GM12878 (cell line): ENCODE measurements at regions not wholly inside any gene's neighbourhood (a gene's known extent, or its start where the extent isn't known, plus 50 kb on each side); places are given as distances from the start of the nearest gene placed in this dataset.

Experiments used
- ATAC-seq: fragments of 200-7000 bp; cut with Tn5 transposase; 3 replicates; pipeline ENCODE4 v1.9.1; 2020; ENCODE audit warnings: mild to moderate bottlenecking, moderate library complexity
- BruUV-seq: library from RNA; stranded (reverse); fragments of 400-500 nt; replicated peaks from 2 replicates; lab custom pipeline; 2021; lab: Mats Ljungman, UMichigan
- CTCF ChIA-PET: fragments of 300-600 bp; sonication (Branson Sonifier 250); formaldehyde crosslinking; extraction: SDS; loops from one replicate; lab custom pipeline; 2021; ENCODE audit warnings: inconsistent platforms; lab: Yijun Ruan, JAX
- POLR2A ChIA-PET: fragments of 350-600 bp; formaldehyde crosslinking; extraction: SDS; loops from one replicate; lab custom pipeline; 2021; ENCODE audit warnings: inconsistent platforms; lab: Charles Lee
- RAD21 ChIA-PET: fragments of 300-600 bp; sonication (Branson Sonifier 250); formaldehyde crosslinking; loops from one replicate; lab custom pipeline; 2023; ENCODE audit warnings: antibody characterized with exemption; ENCODE audit not compliant: unreplicated experiment; lab: Charles Lee
- SMC1A ChIA-PET: fragments of 300-600 bp; sonication (Branson Sonifier 250); formaldehyde crosslinking; loops from one replicate; lab custom pipeline; 2023; ENCODE audit not compliant: unreplicated experiment, uncharacterized antibody; lab: Charles Lee
- DNase-seq: peaks from one replicate; pipeline ENCODE4 v3.0.0-alpha.2; 2011; ENCODE audit warnings: low read depth, low spot score
- FAIRE-seq: peaks from 3 replicates; lab custom pipeline; 2011; peaks lifted over from hg19 to GRCh38; lab: Jason Lieb, UNC
- H2AFZ ChIP-seq: 2 replicates; pipeline ENCODE4 v1.6.0; 2011; ENCODE audit warnings: low read depth, low read length, control low read depth; ENCODE audit not compliant: control insufficient read depth
- H3K27ac ChIP-seq: 2 replicates; pipeline ENCODE4 v1.5.1; 2011; ENCODE audit warnings: control low read depth; ENCODE audit not compliant: control insufficient read depth, insufficient read depth
- H3K27me3 ChIP-seq, 2 experiments: replicated peaks in 1 of 2; 2 replicates each; pipeline versions ENCODE4 v1.6.0 to v1.6.1; 2011; ENCODE audit warnings: low read length in 1 of 2; ENCODE audit not compliant: control insufficient read depth in 2 of 2, insufficient read depth in 2 of 2
- H3K36me3 ChIP-seq, 2 experiments: 2 replicates each; pipeline ENCODE4 v1.5.1; 2011; ENCODE audit warnings: low read length in 1 of 2; ENCODE audit not compliant: control insufficient read depth in 2 of 2, insufficient read depth in 2 of 2
- H3K4me1 ChIP-seq: 2 replicates; pipeline ENCODE4 v1.6.1; 2011; ENCODE audit warnings: mild to moderate bottlenecking, low read length, moderate library complexity, mixed read lengths; ENCODE audit not compliant: control insufficient read depth, insufficient read depth
- H3K4me2 ChIP-seq: 2 replicates; pipeline ENCODE4 v1.6.0; 2011; ENCODE audit warnings: control low read depth; ENCODE audit not compliant: control insufficient read depth, insufficient read depth
- H3K4me3 ChIP-seq: fragments of 200-600 bp; sonication (generic); 2 replicates; pipeline ENCODE4 v1.5.1; 2016
- H3K79me2 ChIP-seq: 2 replicates; pipeline ENCODE4 v1.6.0; 2011; ENCODE audit warnings: low read length; ENCODE audit not compliant: control insufficient read depth, insufficient read depth
- H3K9ac ChIP-seq: 2 replicates; pipeline ENCODE4 v1.8.0; 2011; ENCODE audit warnings: low read length, control low read depth, mixed read lengths; ENCODE audit not compliant: control insufficient read depth, insufficient read depth
- H3K9me3 ChIP-seq: replicated peaks from 3 replicates; pipeline ENCODE4 v1.5.1; 2011; ENCODE audit warnings: mild to moderate bottlenecking, low read length; ENCODE audit not compliant: control insufficient read depth, insufficient read depth
- H4K20me1 ChIP-seq: 2 replicates; pipeline ENCODE4 v1.6.0; 2011; ENCODE audit not compliant: control insufficient read depth, insufficient read depth
- BACH1 ChIP-seq: fragments of 450-650 bp; IDR thresholded peaks from 2 replicates; pipeline ENCODE4 v1.6.1; 2017; ENCODE audit warnings: mild to moderate bottlenecking, borderline replicate concordance
- BMI1 ChIP-seq: fragments of 450-650 bp; IDR thresholded peaks from 2 replicates; pipeline ENCODE4 v1.6.1; 2016; ENCODE audit warnings: mild to moderate bottlenecking, moderate library complexity, borderline replicate concordance
- EGR1 ChIP-seq, 2 experiments: IDR thresholded peaks; 1 replicate in 1 of 2; 2 replicates in 1 of 2; pipeline ENCODE4 v1.6.1; 2011 to 2012; ENCODE audit warnings: low read depth in 2 of 2, low read length in 2 of 2, borderline replicate concordance in 1 of 2, mild to moderate bottlenecking in 1 of 2, moderate library complexity in 1 of 2
- KLF5 ChIP-seq: fragments of 450-650 bp; IDR thresholded peaks from 2 replicates; pipeline ENCODE4 v1.6.1; 2014; ENCODE audit warnings: mild to moderate bottlenecking; ENCODE audit not compliant: partially characterized antibody
- MYC ChIP-seq: IDR thresholded peaks from 2 replicates; pipeline ENCODE4 v1.6.1; 2011; ENCODE audit warnings: mild to moderate bottlenecking, low read length, moderate library complexity, inconsistent platforms; ENCODE audit not compliant: insufficient read depth, insufficient replicate concordance, insufficient read length, severe bottlenecking
- NFXL1 ChIP-seq: fragments of 450-650 bp; IDR thresholded peaks from 2 replicates; pipeline ENCODE4 v1.6.1; 2017; ENCODE audit warnings: antibody characterized with exemption, mild to moderate bottlenecking, borderline replicate concordance
- WGBS: methylation state at CpG from one replicate; pipeline ENCODE4 v1.1.6; 2016; ENCODE audit warnings: low lambda C conversion rate; ENCODE audit not compliant: insufficient replicate concordance, insufficient coverage; ENCODE audit errors: missing lambda C conversion rate; 5-methylcytosine and 5-hydroxymethylcytosine counted together
- in situ Hi-C: fragments of 300-500 bp; cut with MboI; formaldehyde crosslinking; loops from 9 replicates; pipeline ENCODE4 v1.14.3; 2018; ENCODE audit warnings: mixed read lengths
- intact Hi-C: fragments of 100-400 bp; cut with micrococcal nuclease; formaldehyde crosslinking; loops from one replicate; pipeline ENCODE4 v1.14.2; 2022; ENCODE audit not compliant: unreplicated experiment
- TF ChIP-seq, protein P1 (sequence below), 3 experiments: IDR thresholded peaks in 2 of 3; conservative IDR thresholded peaks in 1 of 3; 2 replicates each; pipeline ENCODE4 v1.5.1; 2011; ENCODE audit warnings: low read depth in 3 of 3, low read length in 3 of 3, mild to moderate bottlenecking in 3 of 3, control low read depth in 2 of 3, moderate library complexity in 2 of 3, inconsistent platforms in 1 of 3, mixed read lengths in 1 of 3; ENCODE audit not compliant: control insufficient read depth in 2 of 3, insufficient read depth in 1 of 3; ENCODE audit errors: extremely low read depth in 1 of 3

DNA sequence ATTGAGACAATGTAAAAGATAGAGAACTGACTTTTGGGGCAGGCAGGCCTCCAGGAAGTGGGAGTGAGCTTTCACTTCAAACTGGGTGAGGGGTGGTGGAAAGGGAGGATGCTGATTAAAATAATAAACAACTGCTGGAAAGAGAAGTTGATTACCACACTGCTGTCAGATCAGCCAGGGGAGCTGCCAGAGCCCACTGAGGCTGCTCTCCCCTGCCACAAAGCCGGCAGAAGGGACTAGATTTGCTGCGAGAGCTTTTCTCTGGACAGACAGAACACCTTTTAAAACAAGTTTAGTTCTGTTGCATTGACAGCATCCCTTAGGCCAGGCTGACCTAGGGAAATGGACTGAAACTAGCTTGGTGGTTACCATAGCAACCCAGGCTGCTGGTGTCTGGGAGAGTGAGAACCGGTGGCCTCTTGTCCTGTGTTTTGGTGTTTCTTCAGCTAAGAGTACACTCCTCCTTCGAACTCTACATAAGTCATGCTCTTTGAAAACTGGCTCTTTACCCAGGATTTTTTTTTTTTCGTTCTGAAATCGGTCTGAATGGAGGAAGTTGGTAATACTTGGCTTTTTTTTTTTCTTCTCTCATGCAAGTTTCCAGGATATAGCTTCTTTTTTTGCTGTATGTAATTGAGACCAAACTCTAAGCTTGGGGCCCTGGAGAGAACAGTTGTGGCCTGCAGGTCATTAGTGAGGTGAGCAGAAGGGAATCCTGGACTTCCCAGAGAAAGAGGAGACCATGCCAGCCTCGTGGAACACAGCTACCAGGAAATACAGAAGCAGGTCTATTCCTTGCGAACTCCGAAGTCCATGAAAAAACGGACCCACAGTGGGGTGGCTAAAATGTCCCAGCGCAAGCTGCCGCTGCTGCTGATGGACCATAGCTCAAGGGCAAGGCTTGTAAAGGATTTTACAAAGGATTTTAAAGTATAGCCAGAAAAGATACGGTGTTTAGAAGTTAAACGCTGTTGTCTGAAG is 374.4 kb downstream of the UTRN start:
- in situ Hi-C loops = no loop called here
- no peak overlapping the region for H3K4me2 ChIP-seq

More for the DNA sequence above, 374.4 kb downstream of the UTRN start:
- ChIA-PET POLR2A (no interaction called here), SMC1A (interaction anchor here (0.9 to 1.8 kb wide), 5 partner anchors 9 to 120 kb away, joined by 3 to 9 read pairs (median 3); no protein-coding TSS in a partner anchor), RAD21 (interaction anchor here (0.9 kb wide), 1 partner anchor 55 kb away, joined by 3 read pairs; no protein-coding TSS in a partner anchor), CTCF (no interaction called here)
- H3K79me2 ChIP-seq = no peaks in the 10 kb centered on the region; the same call in 1 of the 2 replicates
- no TSS peak for BruUV-seq
- peak; percentile 67 for ATAC-seq
- H3K4me3 ChIP-seq = no peak overlapping the region
- WGBS = 84% methylated on average over 14 of the region's 14 CpGs
- H4K20me1 ChIP-seq = no peaks in the 10 kb centered on the region
- no peak overlapping the region for H3K9ac ChIP-seq
- H3K27me3 ChIP-seq = no peaks in the 10 kb centered on the region
- no peak overlapping the region for H3K27ac ChIP-seq
- H3K4me1 ChIP-seq = peaks cover 2% of the 10 kb centered on the region
- intact Hi-C loops = no loop called here
- H2AFZ ChIP-seq = no peak overlapping the region
- DNase-seq = no peak
- no peaks in the 10 kb centered on the region for H3K36me3 ChIP-seq
- H3K9me3 ChIP-seq = no peaks in the 10 kb centered on the region; the same call in 2 of the 3 replicates
- TF ChIP-seq MYC (no peak), KLF5 (no peak), NFXL1 (no peak), BACH1 (no peak), EGR1 (IDR thresholded peaks at IDR 0.05; ENCODE audit: borderline replicate concordance in 1 of 2, low read depth in 2 of 2, low read length in 2 of 2) (no peak), BMI1 (peak; percentile 86)
- TF ChIP-seq, protein P1, sequence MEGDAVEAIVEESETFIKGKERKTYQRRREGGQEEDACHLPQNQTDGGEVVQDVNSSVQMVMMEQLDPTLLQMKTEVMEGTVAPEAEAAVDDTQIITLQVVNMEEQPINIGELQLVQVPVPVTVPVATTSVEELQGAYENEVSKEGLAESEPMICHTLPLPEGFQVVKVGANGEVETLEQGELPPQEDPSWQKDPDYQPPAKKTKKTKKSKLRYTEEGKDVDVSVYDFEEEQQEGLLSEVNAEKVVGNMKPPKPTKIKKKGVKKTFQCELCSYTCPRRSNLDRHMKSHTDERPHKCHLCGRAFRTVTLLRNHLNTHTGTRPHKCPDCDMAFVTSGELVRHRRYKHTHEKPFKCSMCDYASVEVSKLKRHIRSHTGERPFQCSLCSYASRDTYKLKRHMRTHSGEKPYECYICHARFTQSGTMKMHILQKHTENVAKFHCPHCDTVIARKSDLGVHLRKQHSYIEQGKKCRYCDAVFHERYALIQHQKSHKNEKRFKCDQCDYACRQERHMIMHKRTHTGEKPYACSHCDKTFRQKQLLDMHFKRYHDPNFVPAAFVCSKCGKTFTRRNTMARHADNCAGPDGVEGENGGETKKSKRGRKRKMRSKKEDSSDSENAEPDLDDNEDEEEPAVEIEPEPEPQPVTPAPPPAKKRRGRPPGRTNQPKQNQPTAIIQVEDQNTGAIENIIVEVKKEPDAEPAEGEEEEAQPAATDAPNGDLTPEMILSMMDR (IDR thresholded peaks at IDR 0.05 in 2 of 3, conservative IDR thresholded peaks at IDR 0.05 in 1 of 3; ENCODE audit: control insufficient read depth in 2 of 3, extremely low read depth in 1 of 3, insufficient read depth in 1 of 3, low read depth in 3 of 3, low read length in 3 of 3) = no peak
- TF ChIP-seq, all 136 proteins: peak for 1
- no peak for FAIRE-seq
